ENCODE measurements at regions not wholly inside any gene's neighbourhood (a gene's known extent, or its start where the extent isn't known, plus 50 kb on each side); places are given as distances from the start of the nearest gene placed in this dataset.

GRCh38 chr4:11497972-11498371 lies 69.3 kb upstream of the HS3ST1 start:
- DNase-seq = no peak

DNA sequence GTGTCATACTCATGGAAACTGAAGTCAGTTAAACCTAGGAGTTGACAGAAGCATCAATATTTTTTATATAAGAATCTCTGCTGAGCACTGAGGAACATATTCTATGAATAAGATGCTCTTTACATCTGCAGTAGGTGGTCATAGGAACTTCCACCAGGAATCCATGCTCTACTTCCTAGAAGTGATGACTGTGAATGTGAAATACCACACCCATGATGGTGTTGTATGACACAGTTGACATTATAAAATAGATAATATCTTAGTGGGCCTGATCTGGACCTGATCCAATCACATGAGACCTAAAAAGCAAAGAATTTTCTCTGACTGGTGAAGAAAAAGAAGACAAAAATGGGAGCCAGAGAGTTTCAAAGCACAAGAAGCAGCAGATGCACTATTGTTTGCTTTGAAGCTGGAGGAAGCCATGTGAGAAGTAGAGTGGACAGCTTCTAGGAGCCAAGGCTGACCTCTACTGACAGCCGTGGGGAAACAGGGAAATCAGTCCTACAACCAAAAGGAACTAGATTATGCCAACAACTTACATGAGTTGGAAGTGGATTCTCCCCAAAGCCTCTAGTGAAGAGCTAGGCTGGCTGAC lies 68.6 kb upstream of the HS3ST1 start:
- no peak for DNase-seq

- no peak for DNase-seq
These were observed 67.7 kb upstream of the HS3ST1 start for GRCh38 chr4:11496351-11496829.

DNA sequence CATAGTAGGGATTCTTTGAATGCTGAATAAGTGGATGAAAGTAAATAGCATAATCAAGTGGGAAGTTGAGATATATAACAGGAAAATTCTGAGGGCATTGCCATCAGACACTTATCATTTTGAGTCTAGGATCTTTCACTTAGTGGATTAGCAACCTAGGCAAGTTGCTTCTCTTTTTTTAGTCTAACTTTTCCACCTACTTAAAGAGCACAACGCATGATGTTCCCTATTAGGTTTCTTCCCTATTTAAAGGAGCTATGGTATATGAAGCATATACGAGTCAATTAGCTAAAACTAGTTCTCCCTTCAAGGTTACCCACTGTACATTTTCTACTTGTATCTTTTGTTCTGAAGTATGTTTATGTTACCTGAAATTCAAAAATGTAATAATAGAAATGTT lies 67.1 kb upstream of the HS3ST1 start:
- no peak for DNase-seq

DNA sequence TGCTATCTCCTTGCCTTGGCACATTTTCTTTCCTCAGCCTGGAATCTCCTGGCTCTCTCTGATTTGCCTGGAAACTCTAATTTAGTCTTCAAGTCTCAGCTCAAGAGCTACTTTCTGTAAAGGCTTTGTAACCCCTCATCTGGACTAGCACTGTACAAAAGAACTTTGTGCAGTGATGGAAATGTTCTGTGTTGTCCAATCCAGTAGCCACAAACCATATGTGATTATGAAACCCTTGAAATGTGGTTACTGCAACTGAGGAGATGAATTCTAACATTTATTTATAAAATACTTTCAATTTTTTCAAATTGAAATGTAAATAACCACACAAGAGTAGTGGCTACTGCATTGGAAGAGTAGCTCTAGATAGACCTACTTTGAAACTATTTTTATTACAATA lies 66.6 kb upstream of the HS3ST1 start:
- no peak for DNase-seq

- no peak for DNase-seq
These were observed 65.5 kb upstream of the HS3ST1 start for GRCh38 chr4:11494232-11494631.

GRCh38 chr4:11489453-11490083 lies 60.9 kb upstream of the HS3ST1 start:
- no peak for DNase-seq

DNA sequence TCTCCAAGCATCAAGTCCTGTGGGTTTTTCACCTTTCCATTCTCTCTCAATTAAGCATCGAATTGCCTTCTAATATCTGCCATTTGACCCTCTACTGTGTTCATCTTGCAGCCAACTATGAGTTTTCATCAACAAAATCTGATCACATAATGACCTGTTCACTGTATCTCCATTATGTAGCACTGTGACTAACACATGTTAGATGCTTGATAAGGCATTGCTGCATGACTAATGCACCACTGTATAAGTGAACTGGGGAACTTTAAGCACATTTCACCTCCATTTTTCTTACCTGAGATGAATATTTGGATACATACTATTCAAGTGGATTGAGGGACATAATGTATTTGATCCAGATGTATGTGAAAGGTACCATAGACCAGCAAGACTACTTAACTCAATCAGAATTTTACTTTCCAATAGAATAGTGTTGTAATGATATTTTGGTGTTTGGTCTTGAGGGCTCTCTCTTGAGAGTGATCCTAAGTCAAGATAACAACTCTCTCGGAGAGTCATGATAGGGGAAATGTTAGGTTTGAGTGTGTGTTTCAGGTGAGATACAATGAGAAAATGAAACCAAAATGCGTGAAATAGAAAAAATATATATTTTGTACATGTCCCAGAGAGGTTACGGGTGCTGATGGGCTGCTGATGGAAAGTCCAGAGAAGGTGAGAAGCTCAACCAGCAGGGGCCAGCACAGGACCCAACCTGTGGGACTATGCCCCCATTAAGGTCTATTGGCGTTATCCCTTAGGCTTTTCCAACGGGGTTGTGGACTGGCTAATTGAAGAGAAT lies 60.2 kb upstream of the HS3ST1 start:
- DNase-seq = no peak

- DNase-seq = no peak
These were observed 59.3 kb upstream of the HS3ST1 start for GRCh38 chr4:11487868-11488544.

DNA sequence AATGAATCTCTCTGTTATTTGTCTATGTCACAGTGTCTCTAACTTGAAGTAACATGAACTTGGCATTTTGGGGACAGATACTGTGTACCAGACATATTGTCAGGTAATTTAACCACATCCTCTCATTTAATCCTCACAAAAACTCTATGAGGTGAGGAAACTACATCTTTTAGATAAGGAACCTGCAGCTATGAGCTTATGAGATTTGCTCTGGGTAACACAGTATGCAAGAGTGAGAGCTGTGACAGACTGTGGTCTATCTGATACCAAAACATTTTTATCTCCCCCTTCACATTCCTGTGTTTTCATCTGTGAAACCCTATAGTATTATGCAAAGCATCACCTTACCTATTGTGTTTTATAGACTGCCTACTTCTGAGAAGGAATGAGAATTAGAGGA lies 58.4 kb upstream of the HS3ST1 start:
- no peak for DNase-seq

- no peak for DNase-seq
These were observed 57.2 kb upstream of the HS3ST1 start for GRCh38 chr4:11485926-11486325.

GRCh38 chr4:11484531-11484930 lies 55.8 kb upstream of the HS3ST1 start:
- DNase-seq = no peak

- DNase-seq = no peak
These were observed 54.4 kb upstream of the HS3ST1 start for GRCh38 chr4:11483046-11483445.

DNA sequence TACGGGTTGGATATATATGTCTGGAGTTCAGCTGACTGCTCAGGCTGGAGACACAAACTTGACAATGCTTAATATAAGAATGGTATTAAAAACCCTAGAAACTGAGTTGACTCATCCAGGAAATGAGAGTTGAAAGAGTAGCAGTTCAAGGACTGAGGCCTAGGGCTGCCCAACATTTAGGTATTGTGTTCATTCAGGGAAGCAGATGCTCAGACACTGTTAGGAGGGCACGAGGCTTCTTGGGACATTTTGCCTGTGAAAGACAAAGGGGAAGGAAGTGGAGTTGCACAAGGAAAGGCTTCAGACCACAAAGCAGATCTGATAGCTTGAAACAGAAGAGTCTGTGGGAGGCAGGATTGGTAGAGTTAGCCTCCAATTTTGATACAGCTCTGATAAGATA lies 52.0 kb upstream of the HS3ST1 start:
- no peak for DNase-seq
